SK-N-SH treated with all-trans-retinoic acid at 6 μM for 48 hours (cell line): ENCODE measurements at regions not wholly inside any gene's neighbourhood (a gene's known extent, or its start where the extent isn't known, plus 50 kb on each side); places are given as distances from the start of the nearest gene placed in this dataset.

ENCODE experiments used
- ARNTL ChIP-seq: fragments of 450-650 bp; formaldehyde crosslinking; IDR thresholded peaks from 2 replicates; pipeline ENCODE4 v1.5.0; 2020; ENCODE audit warnings: low read depth, mild to moderate bottlenecking, moderate library complexity, borderline replicate concordance
- GLIS3 ChIP-seq: fragments of 250-450 bp; sonication (Bioruptor Pico); IDR thresholded peaks from 2 replicates; pipeline ENCODE4 v1.5.0; 2020; ENCODE audit warnings: mild to moderate bottlenecking, moderate library complexity
- PATZ1 ChIP-seq: fragments of 250-450 bp; sonication (Bioruptor Pico); IDR thresholded peaks from 2 replicates; pipeline ENCODE4 v1.8.0; 2020; ENCODE audit warnings: mild to moderate bottlenecking, moderate library complexity, borderline replicate concordance
- TCF4 ChIP-seq: fragments of 250-450 bp; sonication (Bioruptor Pico); IDR thresholded peaks from 2 replicates; pipeline ENCODE4 v1.8.0; 2021; ENCODE audit warnings: mild to moderate bottlenecking, moderate library complexity, borderline replicate concordance
- TSHZ2 ChIP-seq: fragments of 250-450 bp; sonication (Bioruptor Pico); IDR thresholded peaks from 2 replicates; pipeline ENCODE4 v1.5.0; 2020; ENCODE audit warnings: mild to moderate bottlenecking, moderate library complexity
- ZFP3 ChIP-seq: fragments of 250-450 bp; sonication (Bioruptor Pico); IDR thresholded peaks from 2 replicates; pipeline ENCODE4 v1.5.0; 2020; ENCODE audit warnings: mild to moderate bottlenecking, moderate library complexity
- ZFP30 ChIP-seq: fragments of 450-650 bp; formaldehyde crosslinking; IDR thresholded peaks from 2 replicates; pipeline ENCODE4 v1.5.0; 2022; ENCODE audit warnings: mild to moderate bottlenecking, moderate library complexity
- TF ChIP-seq, protein P1 (sequence below): fragments of 250-450 bp; sonication (Bioruptor Pico); IDR thresholded peaks from 2 replicates; pipeline ENCODE4 v1.8.0; 2021; ENCODE audit warnings: low read depth, mild to moderate bottlenecking, moderate library complexity, borderline replicate concordance

GRCh38 chr4:30160140-30160539 is 560.0 kb upstream of the PCDH7 start:
- no peak for TF ChIP-seq PATZ1 (CRISPR knock-in tag)
- TF ChIP-seq TSHZ2: no peak
- TF ChIP-seq GLIS3: no peak
- no peak for TF ChIP-seq ZFP30 (CRISPR knock-in tag)
- TF ChIP-seq, protein P1, sequence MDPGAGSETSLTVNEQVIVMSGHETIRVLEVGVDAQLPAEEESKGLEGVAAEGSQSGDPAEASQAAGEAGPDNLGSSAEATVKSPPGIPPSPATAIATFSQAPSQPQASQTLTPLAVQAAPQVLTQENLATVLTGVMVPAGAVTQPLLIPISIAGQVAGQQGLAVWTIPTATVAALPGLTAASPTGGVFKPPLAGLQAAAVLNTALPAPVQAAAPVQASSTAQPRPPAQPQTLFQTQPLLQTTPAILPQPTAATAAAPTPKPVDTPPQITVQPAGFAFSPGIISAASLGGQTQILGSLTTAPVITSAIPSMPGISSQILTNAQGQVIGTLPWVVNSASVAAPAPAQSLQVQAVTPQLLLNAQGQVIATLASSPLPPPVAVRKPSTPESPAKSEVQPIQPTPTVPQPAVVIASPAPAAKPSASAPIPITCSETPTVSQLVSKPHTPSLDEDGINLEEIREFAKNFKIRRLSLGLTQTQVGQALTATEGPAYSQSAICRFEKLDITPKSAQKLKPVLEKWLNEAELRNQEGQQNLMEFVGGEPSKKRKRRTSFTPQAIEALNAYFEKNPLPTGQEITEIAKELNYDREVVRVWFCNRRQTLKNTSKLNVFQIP (CRISPR knock-in tag): no peak
- TF ChIP-seq TCF4 (CRISPR knock-in tag): no peak
- TF ChIP-seq ARNTL (CRISPR knock-in tag): no peak
- TF ChIP-seq ZFP3 (CRISPR knock-in tag): no peak
